Effector memory CD8-positive, alpha-beta T cell (primary cell): ENCODE measurements at regions not wholly inside any gene's neighbourhood (a gene's known extent, or its start where the extent isn't known, plus 50 kb on each side); places are given as distances from the start of the nearest gene placed in this dataset.

ENCODE experiments used
- ATAC-seq: fragments of 150-1000 bp; cut with Tn5 transposase; replicated peaks from 2 replicates; pipeline ENCODE4 v1.10.0; 2021; ENCODE audit warnings: mild to moderate bottlenecking, moderate library complexity
- DNase-seq, 3 experiments: peaks; one replicate each; pipeline ENCODE4 v3.0.0; 2021
- H3K27ac Mint-ChIP-seq, 2 donors: one replicate each; pipeline ENCODE4 v1.8.0; 2022; ENCODE audit warnings: mild to moderate bottlenecking in 2 of 2, mixed read lengths in 2 of 2, moderate library complexity in 2 of 2
- H3K27me3 Mint-ChIP-seq, 2 donors: one replicate each; pipeline ENCODE4 v1.8.0; 2022; ENCODE audit warnings: mixed read lengths in 2 of 2
- H3K36me3 Mint-ChIP-seq: one replicate; pipeline ENCODE4 v1.8.0; 2022; ENCODE audit warnings: mild to moderate bottlenecking, moderate library complexity, mixed read lengths; ENCODE audit not compliant: insufficient read depth
- H3K4me1 Mint-ChIP-seq, 2 donors: one replicate each; pipeline ENCODE4 v1.8.0; 2022; ENCODE audit warnings: low read depth in 2 of 2, mixed read lengths in 2 of 2
- H3K4me3 Mint-ChIP-seq, 2 donors: one replicate each; pipeline ENCODE4 v1.8.0; 2022; ENCODE audit warnings: mild to moderate bottlenecking in 2 of 2, mixed read lengths in 2 of 2, moderate library complexity in 2 of 2
- H3K9me3 Mint-ChIP-seq, 2 donors: one replicate each; pipeline ENCODE4 v1.8.0; 2022; ENCODE audit warnings: mixed read lengths in 2 of 2

- Mint-ChIP-seq H3K4me1 (peaks cover 5% of the 10 kb centered on the region in 2 donors), H3K27ac (peak overlapping the region in 1 of 2 donors; percentile 21), H3K9me3 (peaks cover 0 to 4% of the 10 kb centered on the region in 2 donors), H3K36me3 (no peaks in the 10 kb centered on the region), H3K27me3 (peaks cover 18 to 38% of the 10 kb centered on the region in 2 donors), H3K4me3 (no peak overlapping the region)
- ATAC-seq (no peak), DNase-seq (no peak)
These were observed 54.0 kb upstream of the CNOT6 start for GRCh38 chr5:180439911-180440769.

- ATAC-seq = no peak
These were observed 52.6 kb upstream of the CNOT6 start for GRCh38 chr5:180441564-180442051.

More at GRCh38 chr5:180441564-180442051, 52.6 kb upstream of the CNOT6 start:
- Mint-ChIP-seq H3K27me3 (peaks cover 21 to 38% of the 10 kb centered on the region in 2 donors), H3K36me3 (no peaks in the 10 kb centered on the region), H3K4me3 (no peak overlapping the region), H3K4me1 (peaks cover 5% of the 10 kb centered on the region in 2 donors), H3K27ac (no peak overlapping the region), H3K9me3 (peaks cover 0 to 4% of the 10 kb centered on the region in 2 donors)
- no peak for DNase-seq
